Stimulated activated CD8-positive, alpha-beta memory T cell treated with anti-CD3 and anti-CD28 coated beads, Interleukin-7, amount 100 ng/mL, for 1 hour (primary cell): ENCODE measurements at regions not wholly inside any gene's neighbourhood (a gene's known extent, or its start where the extent isn't known, plus 50 kb on each side); places are given as distances from the start of the nearest gene placed in this dataset.

ENCODE experiments used
- DNase-seq, 2 donors: peaks; one replicate each; pipeline ENCODE4 v3.0.0-alpha.2; 2020; ENCODE audit warnings: low read depth in 2 of 2

GRCh38 chr17:72388765-72389473 is 268.1 kb downstream of the SOX9 start:
- DNase-seq, result no peak

GRCh38 chr17:72390675-72391508 is 270.1 kb downstream of the SOX9 start:
- DNase-seq, result no peak

- DNase-seq, result no peak
Observed at GRCh38 chr17:72392056-72393010, 271.5 kb downstream of the SOX9 start.

- DNase-seq, result no peak
Observed at GRCh38 chr17:72393553-72393952, 272.7 kb downstream of the SOX9 start.

GRCh38 chr17:72394531-72394930 is 273.7 kb downstream of the SOX9 start:
- no peak for DNase-seq

- DNase-seq, result no peak
Observed at GRCh38 chr17:72396121-72396520, 275.3 kb downstream of the SOX9 start.

GRCh38 chr17:72397223-72397667 is 276.4 kb downstream of the SOX9 start:
- DNase-seq, result no peak

- no peak for DNase-seq
Observed at GRCh38 chr17:72397687-72398086, 276.9 kb downstream of the SOX9 start.

GRCh38 chr17:72399023-72399607 is 278.3 kb downstream of the SOX9 start:
- no peak for DNase-seq

- DNase-seq, result no peak
Observed at GRCh38 chr17:72399608-72400487, 279.0 kb downstream of the SOX9 start.

- no peak for DNase-seq
Observed at GRCh38 chr17:72400488-72400827, 279.6 kb downstream of the SOX9 start.

- DNase-seq, result no peak
Observed at GRCh38 chr17:72400863-72401262, 280.0 kb downstream of the SOX9 start.

GRCh38 chr17:72401883-72402726 is 281.3 kb downstream of the SOX9 start:
- DNase-seq, result no peak

GRCh38 chr17:72402727-72403210 is 281.9 kb downstream of the SOX9 start:
- no peak for DNase-seq

GRCh38 chr17:72403713-72404209 is 282.9 kb downstream of the SOX9 start:
- no peak for DNase-seq

GRCh38 chr17:72404872-72405271 is 284.1 kb downstream of the SOX9 start:
- DNase-seq, result no peak

- DNase-seq, result no peak
Observed at GRCh38 chr17:72405662-72406230, 284.9 kb downstream of the SOX9 start.

GRCh38 chr17:72406498-72406897 is 285.7 kb downstream of the SOX9 start:
- DNase-seq, result no peak

- no peak for DNase-seq
Observed at GRCh38 chr17:72407336-72407909, 286.6 kb downstream of the SOX9 start.
